Kidney epithelial cell (primary cell): ENCODE measurements at regions not wholly inside any gene's neighbourhood (a gene's known extent, or its start where the extent isn't known, plus 50 kb on each side); places are given as distances from the start of the nearest gene placed in this dataset.

Source experiments
- DNase-seq: peaks from one replicate; pipeline ENCODE4 v3.0.0-alpha.2; 2010; ENCODE audit warnings: low read depth
- H3K27me3 ChIP-seq: 2 replicates; pipeline ENCODE4 v1.6.0; 2011; ENCODE audit warnings: low read length; ENCODE audit not compliant: control insufficient read depth, insufficient read depth
- H3K36me3 ChIP-seq: 2 replicates; pipeline ENCODE4 v1.5.1; 2011; ENCODE audit warnings: low read length; ENCODE audit not compliant: control insufficient read depth, insufficient read depth
- H3K4me3 ChIP-seq: 2 replicates; pipeline ENCODE4 v1.5.1; 2011; ENCODE audit warnings: low read depth, mild to moderate bottlenecking, control low read depth, low read length
- TF ChIP-seq, protein P1 (sequence below): IDR thresholded peaks from 2 replicates; pipeline ENCODE4 v1.5.1; 2011; ENCODE audit warnings: mild to moderate bottlenecking, moderate library complexity, low read length, control low read depth, inconsistent platforms; ENCODE audit not compliant: insufficient read depth, poor library complexity, severe bottlenecking

DNA sequence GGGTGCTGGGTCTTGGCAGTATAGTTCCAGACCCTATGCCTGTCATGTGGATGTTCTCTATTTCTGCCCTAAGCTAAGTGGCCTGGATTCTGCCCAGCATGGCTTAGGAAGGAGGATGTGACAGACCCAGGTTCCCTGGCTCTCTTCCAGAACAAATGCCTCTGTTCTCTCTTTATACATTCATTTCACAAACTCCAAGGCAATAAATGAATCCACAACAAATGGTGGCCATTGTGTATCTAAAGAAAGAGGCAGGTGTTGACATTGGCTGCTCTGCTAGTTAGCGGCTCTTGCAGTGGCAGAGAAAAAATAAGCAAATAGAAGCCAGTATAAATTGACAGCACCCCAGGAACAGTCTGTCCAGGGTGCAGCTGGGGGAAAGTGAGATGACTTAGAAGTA lies 298.6 kb downstream of the SUCLG1 start:
- no peak for DNase-seq
- Histone ChIP-seq H3K27me3 (no peaks in the 10 kb centered on the region), H3K4me3 (no peak overlapping the region), H3K36me3 (no peaks in the 10 kb centered on the region)
- TF ChIP-seq, protein P1, sequence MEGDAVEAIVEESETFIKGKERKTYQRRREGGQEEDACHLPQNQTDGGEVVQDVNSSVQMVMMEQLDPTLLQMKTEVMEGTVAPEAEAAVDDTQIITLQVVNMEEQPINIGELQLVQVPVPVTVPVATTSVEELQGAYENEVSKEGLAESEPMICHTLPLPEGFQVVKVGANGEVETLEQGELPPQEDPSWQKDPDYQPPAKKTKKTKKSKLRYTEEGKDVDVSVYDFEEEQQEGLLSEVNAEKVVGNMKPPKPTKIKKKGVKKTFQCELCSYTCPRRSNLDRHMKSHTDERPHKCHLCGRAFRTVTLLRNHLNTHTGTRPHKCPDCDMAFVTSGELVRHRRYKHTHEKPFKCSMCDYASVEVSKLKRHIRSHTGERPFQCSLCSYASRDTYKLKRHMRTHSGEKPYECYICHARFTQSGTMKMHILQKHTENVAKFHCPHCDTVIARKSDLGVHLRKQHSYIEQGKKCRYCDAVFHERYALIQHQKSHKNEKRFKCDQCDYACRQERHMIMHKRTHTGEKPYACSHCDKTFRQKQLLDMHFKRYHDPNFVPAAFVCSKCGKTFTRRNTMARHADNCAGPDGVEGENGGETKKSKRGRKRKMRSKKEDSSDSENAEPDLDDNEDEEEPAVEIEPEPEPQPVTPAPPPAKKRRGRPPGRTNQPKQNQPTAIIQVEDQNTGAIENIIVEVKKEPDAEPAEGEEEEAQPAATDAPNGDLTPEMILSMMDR: no peak

DNA sequence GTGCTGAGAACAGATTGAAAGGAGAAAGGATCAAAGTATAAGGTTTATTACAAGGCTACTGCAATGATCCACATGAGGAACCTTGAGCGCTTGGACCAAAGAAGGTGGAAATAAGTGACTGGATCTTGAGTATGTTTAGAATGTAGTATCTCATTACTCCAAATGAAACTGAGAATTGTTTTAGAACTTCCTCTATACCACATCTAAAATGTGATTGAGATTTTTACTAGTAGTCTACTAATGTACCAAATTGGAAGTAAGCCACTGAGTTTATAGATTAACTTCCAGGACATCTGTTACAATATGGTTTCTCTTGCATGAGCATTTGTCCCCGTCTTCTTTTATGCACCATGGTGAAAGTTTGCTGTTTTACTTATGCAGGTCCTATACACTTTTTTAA lies 300.5 kb downstream of the SUCLG1 start:
- TF ChIP-seq, protein P1: no peak
- Histone ChIP-seq H3K36me3 (no peaks in the 10 kb centered on the region), H3K27me3 (no peaks in the 10 kb centered on the region), H3K4me3 (no peak overlapping the region)
- DNase-seq: no peak

DNA sequence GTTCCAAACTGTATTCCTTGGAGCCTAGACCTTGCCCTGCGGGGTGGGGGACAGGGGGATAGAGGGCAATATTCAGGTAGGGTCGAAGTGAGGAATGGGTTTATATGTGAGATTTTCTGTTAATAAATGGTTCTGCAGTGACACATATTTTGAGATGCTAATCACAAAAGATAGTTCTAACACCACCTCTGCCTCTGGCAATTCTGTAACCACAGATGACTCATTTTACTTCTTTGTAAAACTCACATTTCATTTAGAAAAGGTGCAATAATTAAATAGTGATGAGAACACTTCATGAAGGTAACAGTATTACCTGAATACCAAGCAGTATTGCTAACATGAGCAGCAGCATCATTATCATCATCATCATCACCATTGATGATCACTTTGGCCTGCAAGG lies 306.6 kb downstream of the SUCLG1 start:
- H3K4me3 ChIP-seq: no peak overlapping the region
- TF ChIP-seq, protein P1: no peak
- no peaks in the 10 kb centered on the region for H3K36me3 ChIP-seq
- H3K27me3 ChIP-seq: no peaks in the 10 kb centered on the region
- no peak for DNase-seq

DNA sequence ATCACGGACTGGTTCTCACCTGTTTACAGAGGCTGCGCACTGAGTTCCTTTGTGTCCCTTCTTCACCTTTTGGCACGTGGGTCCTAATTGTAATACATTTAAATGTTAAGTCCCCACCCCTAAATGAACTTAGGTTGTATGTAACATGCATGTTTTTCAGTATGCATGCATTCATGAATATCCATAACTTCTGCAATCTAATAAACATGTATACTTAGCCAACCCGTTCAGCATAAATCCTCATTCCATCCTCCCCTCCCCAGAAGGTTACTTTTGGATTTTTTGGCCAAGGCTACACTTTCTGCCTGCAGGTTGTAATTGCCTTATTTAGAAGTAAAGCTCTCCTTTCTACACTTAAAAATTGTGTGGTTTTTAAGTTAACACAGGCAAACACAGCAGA lies 314.7 kb downstream of the SUCLG1 start:
- Histone ChIP-seq H3K4me3 (no peak overlapping the region), H3K36me3 (no peaks in the 10 kb centered on the region), H3K27me3 (no peaks in the 10 kb centered on the region)
- TF ChIP-seq, protein P1: no peak
- no peak for DNase-seq

DNA sequence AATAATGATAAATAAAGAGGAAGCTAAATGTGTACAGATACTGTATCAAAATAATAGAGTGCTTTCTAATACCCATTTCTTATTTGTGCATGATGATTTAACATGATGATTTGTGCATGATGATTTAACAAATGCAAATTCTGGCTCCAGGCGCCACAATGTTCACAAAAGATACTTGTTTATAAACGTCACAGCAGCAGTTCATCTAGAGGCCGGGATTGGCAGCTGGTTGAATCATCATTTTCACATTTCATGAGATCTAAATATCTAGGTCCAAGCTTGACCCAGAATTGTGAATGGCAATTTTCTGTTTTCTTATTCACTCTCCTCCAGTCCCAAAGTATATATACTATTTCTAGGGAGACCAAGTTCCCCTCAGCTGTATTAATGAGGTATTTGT lies 322.0 kb downstream of the SUCLG1 start:
- H3K4me3 ChIP-seq: no peak overlapping the region
- no peaks in the 10 kb centered on the region for H3K27me3 ChIP-seq
- H3K36me3 ChIP-seq: no peaks in the 10 kb centered on the region
- no peak for DNase-seq
- TF ChIP-seq, protein P1: no peak

DNA sequence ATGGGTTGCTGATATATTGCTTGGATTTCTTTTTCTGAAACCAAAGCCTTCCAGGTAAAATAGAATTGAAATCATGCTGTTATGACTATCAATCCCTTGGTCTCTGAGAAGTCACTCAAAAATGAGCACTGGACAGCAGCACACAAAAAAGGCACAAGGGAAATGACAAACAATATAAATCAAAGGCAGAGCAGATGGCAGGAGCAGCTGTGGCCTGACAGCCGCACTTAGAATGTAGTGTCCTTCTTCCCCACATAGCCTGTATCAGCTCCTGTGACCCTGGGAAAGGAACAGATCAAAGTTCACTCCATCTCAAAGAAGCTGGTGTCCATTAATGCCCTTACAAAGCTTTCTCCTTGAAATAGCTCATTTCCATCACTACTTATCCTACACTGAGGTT lies 326.7 kb downstream of the SUCLG1 start:
- DNase-seq: no peak
- TF ChIP-seq, protein P1: no peak
- Histone ChIP-seq H3K36me3 (no peaks in the 10 kb centered on the region), H3K4me3 (no peak overlapping the region), H3K27me3 (no peaks in the 10 kb centered on the region)
